ENCODE measurements at regions not wholly inside any gene's neighbourhood (a gene's known extent, or its start where the extent isn't known, plus 50 kb on each side); places are given as distances from the start of the nearest gene placed in this dataset.

GRCh38 chr5:175235251-175235960 is 208.6 kb downstream of the DRD1 start:
- TF ChIP-seq CTCF (conservative IDR thresholded peaks at IDR 0.05; ENCODE audit: low read length) (no peak), EZH2phosphoT487 (IDR thresholded peaks at IDR 0.05; ENCODE audit: borderline replicate concordance) (no peak)
